PFSK-1 (cell line): ENCODE measurements at regions not wholly inside any gene's neighbourhood (a gene's known extent, or its start where the extent isn't known, plus 50 kb on each side); places are given as distances from the start of the nearest gene placed in this dataset.

Source experiments
- FOXP2 ChIP-seq: optimal IDR thresholded peaks from 2 replicates; pipeline ENCODE3; 2011; ENCODE audit warnings: borderline replicate concordance, control low read depth, inconsistent platforms; ENCODE audit not compliant: insufficient read depth; ENCODE audit errors: extremely low read length, extremely low read depth
- POLR2AphosphoS5 ChIP-seq: IDR thresholded peaks from 2 replicates; pipeline ENCODE4 v1.6.1; 2012; ENCODE audit warnings: low read depth, mild to moderate bottlenecking, control low read depth, low read length, moderate library complexity
- REST ChIP-seq, 2 experiments: IDR thresholded peaks; 2 replicates each; pipeline versions ENCODE4 v1.6.1 to v1.8.0; 2011 to 2012; ENCODE audit warnings: low read depth in 2 of 2, low read length in 2 of 2, control low read depth in 1 of 2, inconsistent platforms in 1 of 2, mild to moderate bottlenecking in 1 of 2, moderate library complexity in 1 of 2; ENCODE audit not compliant: insufficient read depth in 1 of 2
- SIN3A ChIP-seq: IDR thresholded peaks from 2 replicates; pipeline ENCODE4 v1.6.1; 2012; ENCODE audit warnings: mild to moderate bottlenecking, low read length, moderate library complexity, borderline replicate concordance; ENCODE audit not compliant: insufficient read depth
- TAF1 ChIP-seq: IDR thresholded peaks from 2 replicates; pipeline ENCODE4 v1.6.1; 2012; ENCODE audit warnings: low read length, control low read depth, borderline replicate concordance; ENCODE audit not compliant: insufficient read depth

- no peak for TF ChIP-seq TAF1
- TF ChIP-seq REST (IDR thresholded peaks at IDR 0.05; ENCODE audit: insufficient read depth in 1 of 2, low read depth in 2 of 2, low read length in 2 of 2): no peak
- no peak for TF ChIP-seq FOXP2
- TF ChIP-seq POLR2AphosphoS5: no peak
- TF ChIP-seq SIN3A: no peak
Measured at GRCh38 chr2:33672896-33673295, 73.8 kb upstream of the FAM98A start.

GRCh38 chr2:33672389-33672788, 73.3 kb upstream of the FAM98A start:
- TF ChIP-seq FOXP2 (no peak), POLR2AphosphoS5 (no peak), SIN3A (no peak), REST (IDR thresholded peaks at IDR 0.05; ENCODE audit: insufficient read depth in 1 of 2, low read depth in 2 of 2, low read length in 2 of 2) (no peak), TAF1 (no peak)

GRCh38 chr2:33671198-33671597, 72.1 kb upstream of the FAM98A start:
- TF ChIP-seq REST (IDR thresholded peaks at IDR 0.05; ENCODE audit: insufficient read depth in 1 of 2, low read depth in 2 of 2, low read length in 2 of 2) (no peak), SIN3A (no peak), POLR2AphosphoS5 (no peak), FOXP2 (no peak), TAF1 (no peak)

- no peak for TF ChIP-seq SIN3A
- no peak for TF ChIP-seq TAF1
- no peak for TF ChIP-seq FOXP2
- TF ChIP-seq POLR2AphosphoS5: no peak
- no peak for TF ChIP-seq REST (IDR thresholded peaks at IDR 0.05; ENCODE audit: insufficient read depth in 1 of 2, low read depth in 2 of 2, low read length in 2 of 2)
Measured at GRCh38 chr2:33670392-33670937, 71.4 kb upstream of the FAM98A start.

- TF ChIP-seq POLR2AphosphoS5 (no peak), REST (IDR thresholded peaks at IDR 0.05; ENCODE audit: insufficient read depth in 1 of 2, low read depth in 2 of 2, low read length in 2 of 2) (no peak), FOXP2 (no peak), TAF1 (no peak), SIN3A (no peak)
Measured at GRCh38 chr2:33666879-33667278, 67.8 kb upstream of the FAM98A start.
